Caco-2 (cell line): ENCODE measurements at regions not wholly inside any gene's neighbourhood (a gene's known extent, or its start where the extent isn't known, plus 50 kb on each side); places are given as distances from the start of the nearest gene placed in this dataset.

ENCODE experiments used
- BruUV-seq: library from RNA; stranded (reverse); fragments of 400-500 nt; replicated peaks from 2 replicates; lab custom pipeline; 2021; lab: Mats Ljungman, UMichigan
- CTCF ChIA-PET: fragments of 300-600 bp; sonication (Branson Sonifier 250); formaldehyde crosslinking; loops from one replicate; lab custom pipeline; 2022; ENCODE audit warnings: antibody characterized with exemption; lab: Charles Lee
- POLR2A ChIA-PET: fragments of 300-600 bp; sonication (Branson Sonifier 250); formaldehyde crosslinking; loops from one replicate; lab custom pipeline; 2022; ENCODE audit warnings: antibody characterized with exemption; lab: Charles Lee
- DNase-seq, 2 experiments: peaks; one replicate each; pipeline versions ENCODE4 v3.0.0 to v3.0.0-alpha.2; 2020 to 2022
- H3K27me3 ChIP-seq: replicated peaks from 2 replicates; pipeline ENCODE4 v1.6.0; 2011; ENCODE audit warnings: low read length; ENCODE audit not compliant: control insufficient read depth, insufficient read depth
- H3K36me3 ChIP-seq: 2 replicates; pipeline ENCODE4 v1.5.1; 2011; ENCODE audit warnings: low read length; ENCODE audit not compliant: control insufficient read depth, insufficient read depth
- H3K4me1 ChIP-seq: fragments of 250-450 bp; sonication (Bioruptor Pico); 2 replicates; pipeline ENCODE4 v1.5.1; 2020; ENCODE audit warnings: mild to moderate bottlenecking
- H3K4me3 ChIP-seq: 2 replicates; pipeline ENCODE4 v1.5.1; 2011; ENCODE audit warnings: low read depth, mild to moderate bottlenecking, control low read depth, low read length
- H3K9me3 ChIP-seq: fragments of 250-450 bp; sonication (Bioruptor Pico); 2 replicates; pipeline ENCODE4 v1.5.1; 2020; ENCODE audit warnings: mild to moderate bottlenecking, moderate library complexity
- H3K27ac Mint-ChIP-seq: one replicate; pipeline ENCODE4 v1.8.0; 2022; ENCODE audit warnings: mixed read lengths; ENCODE audit not compliant: unreplicated experiment
- H3K27me3 Mint-ChIP-seq: one replicate; pipeline ENCODE4 v1.8.0; 2022; ENCODE audit warnings: mixed read lengths; ENCODE audit not compliant: insufficient read depth, unreplicated experiment
- H3K36me3 Mint-ChIP-seq: one replicate; pipeline ENCODE4 v1.8.0; 2022; ENCODE audit warnings: mild to moderate bottlenecking, mixed read lengths; ENCODE audit not compliant: insufficient read depth, unreplicated experiment
- H3K4me1 Mint-ChIP-seq: one replicate; pipeline ENCODE4 v1.8.0; 2022; ENCODE audit warnings: low read depth, mixed read lengths; ENCODE audit not compliant: unreplicated experiment
- H3K4me3 Mint-ChIP-seq: one replicate; pipeline ENCODE4 v1.8.0; 2022; ENCODE audit warnings: mild to moderate bottlenecking, moderate library complexity, mixed read lengths; ENCODE audit not compliant: unreplicated experiment
- H3K9me3 Mint-ChIP-seq: one replicate; pipeline ENCODE4 v1.8.0; 2022; ENCODE audit warnings: mixed read lengths; ENCODE audit not compliant: unreplicated experiment
- CTCF ChIP-seq, 2 experiments: fragments of 200-600 bp in 1 of 2; IDR thresholded peaks; 1 replicate in 1 of 2; 2 replicates in 1 of 2; pipeline versions ENCODE4 v1.5.1 to v1.8.0; 2011 to 2022; ENCODE audit warnings: antibody characterized with exemption in 1 of 2, control low read depth in 1 of 2, inconsistent platforms in 1 of 2, low read depth in 1 of 2, low read length in 1 of 2, mild to moderate bottlenecking in 1 of 2, moderate library complexity in 1 of 2; ENCODE audit not compliant: insufficient read depth in 1 of 2, severe bottlenecking in 1 of 2, unreplicated experiment in 1 of 2
- intact Hi-C: fragments of 100-400 bp; cut with micrococcal nuclease; formaldehyde crosslinking; loops from one replicate; pipeline ENCODE4 v1.10.0; 2022; ENCODE audit not compliant: unreplicated experiment

- H3K27ac Mint-ChIP-seq: no peak overlapping the region
- ChIA-PET POLR2A (no interaction called here), CTCF (no interaction called here)
- no TSS peak for BruUV-seq
- H3K36me3 Mint-ChIP-seq: no peaks in the 10 kb centered on the region
- no peaks in the 10 kb centered on the region for H3K4me1 Mint-ChIP-seq
- intact Hi-C loops: no loop called here
- H3K36me3 ChIP-seq: no peaks in the 10 kb centered on the region
- no peak overlapping the region for H3K4me3 ChIP-seq
- no peak for DNase-seq
- no peaks in the 10 kb centered on the region for H3K9me3 Mint-ChIP-seq
- TF ChIP-seq CTCF (IDR thresholded peaks at IDR 0.05; ENCODE audit: insufficient read depth in 1 of 2, low read depth in 1 of 2, low read length in 1 of 2, severe bottlenecking in 1 of 2, unreplicated experiment in 1 of 2): no peak
- no peaks in the 10 kb centered on the region for H3K27me3 ChIP-seq
- H3K4me3 Mint-ChIP-seq: no peak overlapping the region
- no peaks in the 10 kb centered on the region for H3K9me3 ChIP-seq
- H3K4me1 ChIP-seq: no peaks in the 10 kb centered on the region
- no peaks in the 10 kb centered on the region for H3K27me3 Mint-ChIP-seq
Measured at GRCh38 chr3:86634361-86634760, 356.6 kb downstream of the VGLL3 start.

GRCh38 chr3:86629511-86629910 lies 361.4 kb downstream of the VGLL3 start:
- DNase-seq: no peak
- H3K4me1 Mint-ChIP-seq: no peaks in the 10 kb centered on the region
- no peak overlapping the region for H3K27ac Mint-ChIP-seq
- H3K27me3 Mint-ChIP-seq: peaks cover 4% of the 10 kb centered on the region
- ChIA-PET CTCF (no interaction called here), POLR2A (no interaction called here)
- no peaks in the 10 kb centered on the region for H3K27me3 ChIP-seq
- H3K4me1 ChIP-seq: no peaks in the 10 kb centered on the region
- no peak overlapping the region for H3K4me3 ChIP-seq
- no peak for TF ChIP-seq CTCF (IDR thresholded peaks at IDR 0.05; ENCODE audit: insufficient read depth in 1 of 2, low read depth in 1 of 2, low read length in 1 of 2, severe bottlenecking in 1 of 2, unreplicated experiment in 1 of 2)
- no peaks in the 10 kb centered on the region for H3K9me3 ChIP-seq
- no peaks in the 10 kb centered on the region for H3K36me3 Mint-ChIP-seq
- H3K9me3 Mint-ChIP-seq: no peaks in the 10 kb centered on the region
- H3K36me3 ChIP-seq: no peaks in the 10 kb centered on the region
- intact Hi-C loops: no loop called here
- no peak overlapping the region for H3K4me3 Mint-ChIP-seq
- no TSS peak for BruUV-seq

GRCh38 chr3:86624192-86624591 lies 366.8 kb downstream of the VGLL3 start:
- H3K4me3 Mint-ChIP-seq: no peak overlapping the region
- H3K9me3 Mint-ChIP-seq: no peaks in the 10 kb centered on the region
- no peak for DNase-seq
- H3K36me3 ChIP-seq: no peaks in the 10 kb centered on the region
- H3K27me3 Mint-ChIP-seq: peaks cover 4% of the 10 kb centered on the region
- no peaks in the 10 kb centered on the region for H3K4me1 Mint-ChIP-seq
- no peaks in the 10 kb centered on the region for H3K36me3 Mint-ChIP-seq
- no peak for TF ChIP-seq CTCF (IDR thresholded peaks at IDR 0.05; ENCODE audit: insufficient read depth in 1 of 2, low read depth in 1 of 2, low read length in 1 of 2, severe bottlenecking in 1 of 2, unreplicated experiment in 1 of 2)
- H3K9me3 ChIP-seq: no peaks in the 10 kb centered on the region
- no peak overlapping the region for H3K27ac Mint-ChIP-seq
- BruUV-seq: no TSS peak
- no peak overlapping the region for H3K4me3 ChIP-seq
- no peaks in the 10 kb centered on the region for H3K27me3 ChIP-seq
- no peaks in the 10 kb centered on the region for H3K4me1 ChIP-seq
- ChIA-PET POLR2A (no interaction called here), CTCF (no interaction called here)
- intact Hi-C loops: no loop called here
